C4-2B (cell line): ENCODE measurements at regions not wholly inside any gene's neighbourhood (a gene's known extent, or its start where the extent isn't known, plus 50 kb on each side); places are given as distances from the start of the nearest gene placed in this dataset.

Experiments
- H3K27ac ChIP-seq: fragments of 450-650 bp; 2 replicates; pipeline ENCODE4 v1.5.1; 2017
- CTCF ChIP-seq: fragments of 450-650 bp; conservative IDR thresholded peaks from 2 replicates; pipeline ENCODE4 v1.5.1; 2017; ENCODE audit warnings: mild to moderate bottlenecking
- ZFX ChIP-seq: fragments of 450-650 bp; IDR thresholded peaks from 2 replicates; pipeline ENCODE4 v1.6.1; 2017

GRCh38 chr14:76647697-76648298 is 113.5 kb upstream of the VASH1 start:
- peak; percentile 94 for TF ChIP-seq CTCF
- no peak for TF ChIP-seq ZFX
- H3K27ac ChIP-seq = no peak overlapping the region

- TF ChIP-seq CTCF = no peak
- no peak for TF ChIP-seq ZFX
- peak overlapping the region; percentile 85 for H3K27ac ChIP-seq
These were observed 109.7 kb upstream of the VASH1 start for GRCh38 chr14:76651410-76652055.

- peak overlapping the region; percentile 85 for H3K27ac ChIP-seq
- TF ChIP-seq ZFX = no peak
These were observed 107.2 kb upstream of the VASH1 start for GRCh38 chr14:76653875-76654572.

- H3K27ac ChIP-seq = peak overlapping the region; percentile 85
- TF ChIP-seq ZFX (no peak), CTCF (no peak)
These were observed 106.6 kb upstream of the VASH1 start for GRCh38 chr14:76654573-76655108.

GRCh38 chr14:76655331-76655730 is 105.9 kb upstream of the VASH1 start:
- no peak overlapping the region; the same call in 1 of the 2 replicates for H3K27ac ChIP-seq
- no peak for TF ChIP-seq ZFX
- no peak for TF ChIP-seq CTCF

GRCh38 chr14:76656592-76656991 is 104.7 kb upstream of the VASH1 start:
- TF ChIP-seq CTCF = no peak
- no peak for TF ChIP-seq ZFX

GRCh38 chr14:76657404-76657803 is 103.9 kb upstream of the VASH1 start:
- H3K27ac ChIP-seq = no peak overlapping the region
- TF ChIP-seq CTCF (no peak), ZFX (no peak)

More at GRCh38 chr14:76656592-76656991, 104.7 kb upstream of the VASH1 start:
- no peak overlapping the region for H3K27ac ChIP-seq
